WTC11 (cell line): ENCODE measurements at regions not wholly inside any gene's neighbourhood (a gene's known extent, or its start where the extent isn't known, plus 50 kb on each side); places are given as distances from the start of the nearest gene placed in this dataset.

Experiments
- ATAC-seq: fragments of 200-7000 bp; cut with Tn5 transposase; 2 replicates; pipeline ENCODE4 v1.10.0; 2021; ENCODE audit warnings: mild to moderate bottlenecking, moderate library complexity
- CTCF ChIA-PET: fragments of 300-600 bp; sonication (Branson Sonifier 250); formaldehyde crosslinking; loops from one replicate; lab custom pipeline; 2021; ENCODE audit warnings: antibody characterized with exemption; lab: Charles Lee
- POLR2A ChIA-PET: fragments of 350-600 bp; sonication (Branson Sonifier 250); formaldehyde crosslinking; loops from one replicate; lab custom pipeline; 2021; ENCODE audit warnings: antibody characterized with exemption; lab: Charles Lee
- DNase-seq: peaks from one replicate; pipeline ENCODE4 v3.0.0; 2021; ENCODE audit warnings: low spot score
- H3K27ac Mint-ChIP-seq: 2 replicates; pipeline ENCODE4 v1.8.0; 2021; ENCODE audit warnings: mixed read lengths
- H3K27me3 Mint-ChIP-seq: 2 replicates; pipeline ENCODE4 v1.8.0; 2021; ENCODE audit warnings: low read depth, mild to moderate bottlenecking, moderate library complexity, mixed read lengths
- H3K36me3 Mint-ChIP-seq: 2 replicates; pipeline ENCODE4 v1.8.0; 2021; ENCODE audit warnings: mixed read lengths
- H3K4me1 Mint-ChIP-seq: 2 replicates; pipeline ENCODE4 v1.8.0; 2022; ENCODE audit warnings: mixed read lengths
- H3K4me3 Mint-ChIP-seq: 2 replicates; pipeline ENCODE4 v1.8.0; 2021; ENCODE audit warnings: mild to moderate bottlenecking, moderate library complexity, mixed read lengths
- H3K9me3 Mint-ChIP-seq: 2 replicates; pipeline ENCODE4 v1.8.0; 2021; ENCODE audit warnings: mixed read lengths
- ATF1 ChIP-seq: sonication (generic); formaldehyde crosslinking; IDR thresholded peaks from 2 replicates; pipeline ENCODE4 v1.8.1; 2023; ENCODE audit warnings: mild to moderate bottlenecking, moderate library complexity, missing genetic modification reagents
- ATF2 ChIP-seq: sonication (generic); formaldehyde crosslinking; IDR thresholded peaks from 2 replicates; pipeline ENCODE4 v1.8.1; 2022; ENCODE audit warnings: low read depth, missing genetic modification reagents, borderline replicate concordance
- CREM ChIP-seq: sonication (generic); formaldehyde crosslinking; IDR thresholded peaks from 2 replicates; pipeline ENCODE4 v1.8.1; 2022; ENCODE audit warnings: mild to moderate bottlenecking, missing genetic modification reagents, moderate library complexity
- FOXJ3 ChIP-seq: sonication (generic); formaldehyde crosslinking; IDR thresholded peaks from 2 replicates; pipeline ENCODE4 v1.9.0; 2021; ENCODE audit warnings: missing genetic modification reagents, mild to moderate bottlenecking, borderline replicate concordance
- FOXK1 ChIP-seq: sonication (generic); formaldehyde crosslinking; IDR thresholded peaks from 2 replicates; pipeline ENCODE4 v1.8.0; 2022; ENCODE audit warnings: mild to moderate bottlenecking, moderate library complexity, missing genetic modification reagents
- HMGA2 ChIP-seq: fragments of 250-450 bp; sonication (Bioruptor Pico); IDR thresholded peaks from 2 replicates; pipeline ENCODE4 v1.4.0; 2021; ENCODE audit warnings: mild to moderate bottlenecking, moderate library complexity
- JUN ChIP-seq: sonication (generic); formaldehyde crosslinking; IDR thresholded peaks from 2 replicates; pipeline ENCODE4 v1.8.0; 2023; ENCODE audit warnings: mild to moderate bottlenecking, missing genetic modification reagents
- NFE2L1 ChIP-seq: sonication (generic); formaldehyde crosslinking; IDR thresholded peaks from 2 replicates; pipeline ENCODE4 v1.8.1; 2023; ENCODE audit warnings: missing genetic modification reagents
- PRRX2 ChIP-seq: fragments of 250-450 bp; sonication (Bioruptor Pico); IDR thresholded peaks from 2 replicates; pipeline ENCODE4 v1.8.0; 2021; ENCODE audit warnings: mild to moderate bottlenecking
- RORB ChIP-seq: fragments of 250-450 bp; sonication (Bioruptor Pico); IDR thresholded peaks from 2 replicates; pipeline ENCODE4 v1.9.0; 2021; ENCODE audit warnings: mild to moderate bottlenecking
- SP1 ChIP-seq: sonication (generic); formaldehyde crosslinking; conservative IDR thresholded peaks from 2 replicates; pipeline ENCODE4 v1.8.1; 2022; ENCODE audit warnings: missing genetic modification reagents
- ZNF138 ChIP-seq: sonication (generic); formaldehyde crosslinking; conservative IDR thresholded peaks from 2 replicates; pipeline ENCODE4 v1.8.1; 2022; ENCODE audit warnings: mild to moderate bottlenecking, moderate library complexity, missing genetic modification reagents
- ZNF317 ChIP-seq: sonication (generic); formaldehyde crosslinking; IDR thresholded peaks from 2 replicates; pipeline ENCODE4 v1.8.1; 2023; ENCODE audit warnings: low read depth, mild to moderate bottlenecking, moderate library complexity, missing genetic modification reagents, borderline replicate concordance
- ZNF532 ChIP-seq: fragments of 250-450 bp; sonication (Bioruptor Pico); IDR thresholded peaks from 2 replicates; pipeline ENCODE4 v1.9.0; 2021; ENCODE audit warnings: mild to moderate bottlenecking, borderline replicate concordance
- TF ChIP-seq, protein P1 (sequence below): sonication (generic); formaldehyde crosslinking; IDR thresholded peaks from 2 replicates; pipeline ENCODE4 v1.8.1; 2022; ENCODE audit warnings: low read depth, mild to moderate bottlenecking, moderate library complexity, missing genetic modification reagents, borderline replicate concordance
- TF ChIP-seq, protein P2 (sequence below): sonication (generic); formaldehyde crosslinking; IDR thresholded peaks from 2 replicates; pipeline ENCODE4 v1.8.1; 2022; ENCODE audit warnings: mild to moderate bottlenecking, missing genetic modification reagents, moderate library complexity, borderline replicate concordance
- TF ChIP-seq, protein P3 (sequence below): sonication (generic); formaldehyde crosslinking; IDR thresholded peaks from 2 replicates; pipeline ENCODE4 v1.8.0; 2023; ENCODE audit warnings: mild to moderate bottlenecking, missing genetic modification reagents

- TF ChIP-seq SP1 (CRISPR knock-in tag) (no peak), CREM (no peak), NFE2L1 (CRISPR knock-in tag) (no peak), ZNF138 (no peak), PRRX2 (CRISPR knock-in tag) (no peak), HMGA2 (CRISPR knock-in tag) (no peak)
Measured at GRCh38 chr18:55876254-55876653, 288.3 kb upstream of the TCF4 start (continued).

- peak; percentile 36; the same call in 1 of the 2 replicates for ATAC-seq
- ChIA-PET CTCF (interaction anchor here (0.9 to 1.5 kb wide), 2 partner anchors 15 to 208 kb away, joined by 3 to 4 read pairs; no protein-coding TSS in a partner anchor), POLR2A (no interaction called here)
- H3K4me3 Mint-ChIP-seq: no peak overlapping the region
- no peak for DNase-seq
- no peak for TF ChIP-seq RORB (CRISPR knock-in tag)
- no peak for TF ChIP-seq JUN (CRISPR knock-in tag)
- TF ChIP-seq, protein P1, sequence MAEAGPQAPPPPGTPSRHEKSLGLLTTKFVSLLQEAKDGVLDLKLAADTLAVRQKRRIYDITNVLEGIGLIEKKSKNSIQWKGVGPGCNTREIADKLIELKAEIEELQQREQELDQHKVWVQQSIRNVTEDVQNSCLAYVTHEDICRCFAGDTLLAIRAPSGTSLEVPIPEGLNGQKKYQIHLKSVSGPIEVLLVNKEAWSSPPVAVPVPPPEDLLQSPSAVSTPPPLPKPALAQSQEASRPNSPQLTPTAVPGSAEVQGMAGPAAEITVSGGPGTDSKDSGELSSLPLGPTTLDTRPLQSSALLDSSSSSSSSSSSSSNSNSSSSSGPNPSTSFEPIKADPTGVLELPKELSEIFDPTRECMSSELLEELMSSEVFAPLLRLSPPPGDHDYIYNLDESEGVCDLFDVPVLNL (CRISPR knock-in tag): no peak
- TF ChIP-seq ZNF317 (CRISPR knock-in tag): no peak
- no peak for TF ChIP-seq CREM
- no peak for TF ChIP-seq ATF2
- no peak for TF ChIP-seq ATF1
- TF ChIP-seq ZNF532: no peak
- no peak for TF ChIP-seq HMGA2 (CRISPR knock-in tag)
- no peaks in the 10 kb centered on the region for H3K27me3 Mint-ChIP-seq
- peaks cover 7% of the 10 kb centered on the region for H3K4me1 Mint-ChIP-seq
- no peaks in the 10 kb centered on the region for H3K9me3 Mint-ChIP-seq
- H3K27ac Mint-ChIP-seq: no peak overlapping the region
- H3K36me3 Mint-ChIP-seq: no peaks in the 10 kb centered on the region
Measured at GRCh38 chr18:55875371-55875901, 287.4 kb upstream of the TCF4 start.

DNA sequence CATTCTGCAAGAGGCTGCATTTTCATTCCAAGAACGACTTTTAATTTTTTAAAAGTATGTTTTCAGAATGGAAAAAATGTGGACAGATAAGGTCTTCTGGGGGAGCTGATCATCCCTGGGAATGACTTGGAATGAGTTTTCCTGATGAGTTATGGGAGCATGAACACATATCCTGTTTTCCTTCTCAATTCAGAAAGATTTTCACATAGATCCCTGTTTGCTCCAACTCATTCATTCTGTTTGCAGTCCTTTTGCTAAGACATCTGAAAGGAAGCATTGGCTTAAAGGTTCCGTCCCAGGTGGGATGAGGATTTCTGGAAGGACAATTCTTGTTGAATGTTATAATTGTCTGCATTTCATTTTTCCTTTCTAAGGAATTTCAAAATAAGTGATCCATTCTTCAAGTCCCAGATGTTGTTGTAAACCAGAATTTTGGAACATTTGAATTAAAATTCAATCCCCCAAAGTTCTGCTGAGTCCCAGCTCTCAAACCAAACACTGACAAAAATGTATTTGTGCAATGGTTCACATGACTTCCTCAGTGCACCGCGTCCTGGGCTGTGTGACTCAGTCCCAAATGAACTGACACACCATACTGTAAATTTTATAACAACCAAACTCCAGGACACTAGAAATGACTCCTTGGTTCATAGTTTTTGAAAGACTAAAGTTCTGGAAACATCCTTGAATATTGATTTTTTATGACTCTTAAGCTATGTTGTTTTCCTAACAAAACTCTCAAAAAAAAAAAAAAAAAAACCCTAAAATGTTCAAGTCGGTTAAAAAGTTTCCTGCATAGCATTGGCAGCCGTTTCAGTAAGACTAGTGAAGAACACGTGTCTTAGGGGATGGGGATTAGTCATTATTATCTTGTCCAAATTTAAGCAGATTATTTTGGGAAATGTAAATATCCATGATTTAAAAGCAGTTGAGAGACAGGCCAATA is 281.8 kb upstream of the TCF4 start:
- ChIA-PET POLR2A (no interaction called here), CTCF (no interaction called here)
- ATAC-seq: no peak
- Mint-ChIP-seq H3K4me1 (peaks cover 10% of the 10 kb centered on the region), H3K27ac (no peak overlapping the region), H3K9me3 (no peaks in the 10 kb centered on the region), H3K4me3 (no peak overlapping the region), H3K36me3 (no peaks in the 10 kb centered on the region), H3K27me3 (no peaks in the 10 kb centered on the region)
- no peak for DNase-seq
- TF ChIP-seq, protein P1 (CRISPR knock-in tag): no peak
- TF ChIP-seq FOXK1 (CRISPR knock-in tag) (no peak), FOXJ3 (CRISPR knock-in tag) (no peak), ATF1 (no peak)
- TF ChIP-seq, protein P2, sequence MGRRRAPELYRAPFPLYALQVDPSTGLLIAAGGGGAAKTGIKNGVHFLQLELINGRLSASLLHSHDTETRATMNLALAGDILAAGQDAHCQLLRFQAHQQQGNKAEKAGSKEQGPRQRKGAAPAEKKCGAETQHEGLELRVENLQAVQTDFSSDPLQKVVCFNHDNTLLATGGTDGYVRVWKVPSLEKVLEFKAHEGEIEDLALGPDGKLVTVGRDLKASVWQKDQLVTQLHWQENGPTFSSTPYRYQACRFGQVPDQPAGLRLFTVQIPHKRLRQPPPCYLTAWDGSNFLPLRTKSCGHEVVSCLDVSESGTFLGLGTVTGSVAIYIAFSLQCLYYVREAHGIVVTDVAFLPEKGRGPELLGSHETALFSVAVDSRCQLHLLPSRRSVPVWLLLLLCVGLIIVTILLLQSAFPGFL (CRISPR knock-in tag): no peak
- TF ChIP-seq, protein P3, sequence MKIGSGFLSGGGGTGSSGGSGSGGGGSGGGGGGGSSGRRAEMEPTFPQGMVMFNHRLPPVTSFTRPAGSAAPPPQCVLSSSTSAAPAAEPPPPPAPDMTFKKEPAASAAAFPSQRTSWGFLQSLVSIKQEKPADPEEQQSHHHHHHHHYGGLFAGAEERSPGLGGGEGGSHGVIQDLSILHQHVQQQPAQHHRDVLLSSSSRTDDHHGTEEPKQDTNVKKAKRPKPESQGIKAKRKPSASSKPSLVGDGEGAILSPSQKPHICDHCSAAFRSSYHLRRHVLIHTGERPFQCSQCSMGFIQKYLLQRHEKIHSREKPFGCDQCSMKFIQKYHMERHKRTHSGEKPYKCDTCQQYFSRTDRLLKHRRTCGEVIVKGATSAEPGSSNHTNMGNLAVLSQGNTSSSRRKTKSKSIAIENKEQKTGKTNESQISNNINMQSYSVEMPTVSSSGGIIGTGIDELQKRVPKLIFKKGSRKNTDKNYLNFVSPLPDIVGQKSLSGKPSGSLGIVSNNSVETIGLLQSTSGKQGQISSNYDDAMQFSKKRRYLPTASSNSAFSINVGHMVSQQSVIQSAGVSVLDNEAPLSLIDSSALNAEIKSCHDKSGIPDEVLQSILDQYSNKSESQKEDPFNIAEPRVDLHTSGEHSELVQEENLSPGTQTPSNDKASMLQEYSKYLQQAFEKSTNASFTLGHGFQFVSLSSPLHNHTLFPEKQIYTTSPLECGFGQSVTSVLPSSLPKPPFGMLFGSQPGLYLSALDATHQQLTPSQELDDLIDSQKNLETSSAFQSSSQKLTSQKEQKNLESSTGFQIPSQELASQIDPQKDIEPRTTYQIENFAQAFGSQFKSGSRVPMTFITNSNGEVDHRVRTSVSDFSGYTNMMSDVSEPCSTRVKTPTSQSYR (CRISPR knock-in tag): no peak
